ENCODE measurements at regions not wholly inside any gene's neighbourhood (a gene's known extent, or its start where the extent isn't known, plus 50 kb on each side); places are given as distances from the start of the nearest gene placed in this dataset.

- Histone ChIP-seq H3K9me3 (ENCODE audit: insufficient read depth, low read length) (no peaks in the 10 kb centered on the region), H3F3A (ENCODE audit: insufficient read depth) (no peaks in the 10 kb centered on the region), H3K9me2 (replicated peaks; ENCODE audit: insufficient read depth, low read length) (no peaks in the 10 kb centered on the region), H2AFZ (ENCODE audit: low read depth, low read length, severe bottlenecking) (no peak overlapping the region), H3K4me3 (ENCODE audit: insufficient read depth, low read length, poor library complexity, severe bottlenecking) (no peak overlapping the region), H3K79me2 (ENCODE audit: insufficient read depth, low read length) (no peaks in the 10 kb centered on the region), H4K20me1 (ENCODE audit: low read depth, low read length) (no peaks in the 10 kb centered on the region), H3K27ac (ENCODE audit: low read depth, low read length) (no peak overlapping the region), H3K4me2 (ENCODE audit: low read depth, low read length, poor library complexity, severe bottlenecking) (no peak overlapping the region), H3K36me3 (ENCODE audit: low read length) (no peaks in the 10 kb centered on the region), H3K27me3 (ENCODE audit: low read length) (no peaks in the 10 kb centered on the region), H3K9ac (ENCODE audit: low read length) (no peak overlapping the region)
- TF ChIP-seq EZH2phosphoT487 (conservative IDR thresholded peaks at IDR 0.05; ENCODE audit: low read length): no peak
- TF ChIP-seq CTCF (IDR thresholded peaks at IDR 0.05; ENCODE audit: insufficient read depth, low read length, poor library complexity, severe bottlenecking): no peak
Measured at GRCh38 chr13:89514534-89515312, 1832.8 kb upstream of the MIR17HG start.

GRCh38 chr13:89515948-89516347 lies 1831.5 kb upstream of the MIR17HG start:
- no peaks in the 10 kb centered on the region for H3K9me3 ChIP-seq (ENCODE audit: insufficient read depth, low read length)
- H3K27ac ChIP-seq (ENCODE audit: low read depth, low read length): no peak overlapping the region
- no peak overlapping the region for H3K4me2 ChIP-seq (ENCODE audit: low read depth, low read length, poor library complexity, severe bottlenecking)
- H3K27me3 ChIP-seq (ENCODE audit: low read length): no peaks in the 10 kb centered on the region
- no peaks in the 10 kb centered on the region for H3K36me3 ChIP-seq (ENCODE audit: low read length)
- no peaks in the 10 kb centered on the region for H3F3A ChIP-seq (ENCODE audit: insufficient read depth)
- no peaks in the 10 kb centered on the region for H3K9me2 ChIP-seq (replicated peaks; ENCODE audit: insufficient read depth, low read length)
- H3K79me2 ChIP-seq (ENCODE audit: insufficient read depth, low read length): no peaks in the 10 kb centered on the region
- no peaks in the 10 kb centered on the region for H4K20me1 ChIP-seq (ENCODE audit: low read depth, low read length)
- TF ChIP-seq CTCF (IDR thresholded peaks at IDR 0.05; ENCODE audit: insufficient read depth, low read length, poor library complexity, severe bottlenecking) (no peak), EZH2phosphoT487 (conservative IDR thresholded peaks at IDR 0.05; ENCODE audit: low read length) (no peak)
- no peak overlapping the region for H2AFZ ChIP-seq (ENCODE audit: low read depth, low read length, severe bottlenecking)
- H3K9ac ChIP-seq (ENCODE audit: low read length): no peak overlapping the region
- no peak overlapping the region for H3K4me3 ChIP-seq (ENCODE audit: insufficient read depth, low read length, poor library complexity, severe bottlenecking)

DNA sequence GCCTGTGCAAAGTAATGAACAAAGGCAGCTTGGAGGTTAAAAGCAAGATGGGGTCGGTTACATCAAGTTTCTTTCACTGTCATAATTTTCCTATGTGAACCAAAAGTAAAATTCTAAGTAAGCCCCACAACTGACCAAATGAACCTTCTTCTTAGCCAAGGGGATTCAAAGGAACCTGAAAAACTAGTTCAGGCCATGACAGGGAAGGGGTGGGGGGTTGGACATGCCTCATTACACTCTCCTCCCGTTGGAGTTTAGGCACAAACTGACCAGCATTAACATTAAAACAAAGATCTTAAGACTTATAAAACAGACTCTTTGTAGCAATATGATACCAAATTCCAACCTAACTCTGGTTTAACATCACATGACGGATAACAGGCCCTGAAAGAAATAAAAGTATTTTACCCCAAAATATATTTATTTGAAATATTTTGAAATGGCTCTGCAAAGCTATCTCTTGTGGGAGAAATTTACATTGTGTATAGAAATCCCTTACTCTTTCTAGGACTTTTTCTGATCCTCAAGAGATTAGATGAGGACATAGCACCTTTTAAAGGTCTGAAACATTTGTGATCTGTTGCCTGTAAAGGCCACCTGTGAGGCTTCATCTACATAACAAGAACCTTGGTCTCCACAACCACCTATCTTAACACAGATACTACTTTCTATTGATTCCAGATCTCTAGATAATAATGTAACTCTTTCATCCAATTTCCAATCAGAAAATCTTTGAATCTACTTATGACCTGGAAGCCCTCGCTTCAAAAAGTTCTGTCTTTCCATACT lies 1829.0 kb upstream of the MIR17HG start:
- H3K27ac ChIP-seq (ENCODE audit: low read depth, low read length): no peak overlapping the region
- no peaks in the 10 kb centered on the region for H3K79me2 ChIP-seq (ENCODE audit: insufficient read depth, low read length)
- no peaks in the 10 kb centered on the region for H3F3A ChIP-seq (ENCODE audit: insufficient read depth)
- H3K27me3 ChIP-seq (ENCODE audit: low read length): no peaks in the 10 kb centered on the region
- H3K4me2 ChIP-seq (ENCODE audit: low read depth, low read length, poor library complexity, severe bottlenecking): no peak overlapping the region
- H3K9ac ChIP-seq (ENCODE audit: low read length): no peak overlapping the region
- no peaks in the 10 kb centered on the region for H3K36me3 ChIP-seq (ENCODE audit: low read length)
- no peaks in the 10 kb centered on the region for H3K9me2 ChIP-seq (replicated peaks; ENCODE audit: insufficient read depth, low read length)
- no peaks in the 10 kb centered on the region for H4K20me1 ChIP-seq (ENCODE audit: low read depth, low read length)
- no peak overlapping the region for H3K4me3 ChIP-seq (ENCODE audit: insufficient read depth, low read length, poor library complexity, severe bottlenecking)
- no peaks in the 10 kb centered on the region for H3K9me3 ChIP-seq (ENCODE audit: insufficient read depth, low read length)
- TF ChIP-seq CTCF (IDR thresholded peaks at IDR 0.05; ENCODE audit: insufficient read depth, low read length, poor library complexity, severe bottlenecking) (no peak), EZH2phosphoT487 (conservative IDR thresholded peaks at IDR 0.05; ENCODE audit: low read length) (no peak)
- H2AFZ ChIP-seq (ENCODE audit: low read depth, low read length, severe bottlenecking): no peak overlapping the region
